NCI-H82 (cell line): ENCODE measurements at regions not wholly inside any gene's neighbourhood (a gene's known extent, or its start where the extent isn't known, plus 50 kb on each side); places are given as distances from the start of the nearest gene placed in this dataset.
"Not testable (repeated sequence)": the region's sequence is repeated elsewhere in the genome, so short reads cannot be mapped to it uniquely, and the experiment has no call there.

Experiments used
- DNase-seq: peaks from one replicate; lab custom pipeline; 2025; lab: John Stamatoyannopoulos, UW

DNA sequence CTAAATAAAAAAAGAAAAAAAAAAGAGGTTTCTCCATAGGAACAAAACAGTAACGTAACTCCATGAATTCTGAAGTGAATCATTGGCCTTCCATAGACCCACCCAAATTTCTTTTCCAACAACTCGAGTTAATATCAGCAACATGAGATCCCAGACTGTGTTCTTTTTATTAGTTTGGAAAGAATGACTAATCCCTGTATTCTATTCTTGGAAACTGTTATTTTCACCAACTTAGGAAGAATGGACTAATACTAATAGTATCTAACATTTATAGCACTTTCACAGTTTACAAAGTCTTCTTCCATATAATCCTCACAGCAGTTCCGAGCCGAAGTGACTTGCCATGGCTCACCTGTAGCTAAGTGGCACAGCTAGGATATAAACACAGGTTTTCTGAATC, 72.7 kb upstream of the SLC4A7 start:
- DNase-seq: no peak

DNA sequence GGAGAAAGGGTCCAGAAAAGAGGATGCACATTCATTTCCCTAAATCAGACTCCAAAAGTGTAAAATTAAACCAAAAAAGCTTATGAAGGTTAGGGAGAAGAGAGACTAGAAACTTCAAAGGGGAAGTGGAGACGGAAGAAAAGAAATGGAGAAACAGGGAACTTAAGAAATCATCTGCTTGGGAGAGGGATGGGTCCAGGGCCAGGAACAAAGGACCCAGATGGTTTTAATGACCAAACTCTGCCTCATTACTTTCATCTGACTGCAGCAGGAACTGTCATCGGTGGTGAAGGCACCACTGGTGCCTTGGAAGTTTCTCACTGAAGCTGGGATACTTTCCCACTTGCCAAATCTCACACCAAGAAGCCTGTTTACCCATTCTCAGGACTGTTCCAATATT, 70.5 kb upstream of the SLC4A7 start:
- no peak for DNase-seq

DNA sequence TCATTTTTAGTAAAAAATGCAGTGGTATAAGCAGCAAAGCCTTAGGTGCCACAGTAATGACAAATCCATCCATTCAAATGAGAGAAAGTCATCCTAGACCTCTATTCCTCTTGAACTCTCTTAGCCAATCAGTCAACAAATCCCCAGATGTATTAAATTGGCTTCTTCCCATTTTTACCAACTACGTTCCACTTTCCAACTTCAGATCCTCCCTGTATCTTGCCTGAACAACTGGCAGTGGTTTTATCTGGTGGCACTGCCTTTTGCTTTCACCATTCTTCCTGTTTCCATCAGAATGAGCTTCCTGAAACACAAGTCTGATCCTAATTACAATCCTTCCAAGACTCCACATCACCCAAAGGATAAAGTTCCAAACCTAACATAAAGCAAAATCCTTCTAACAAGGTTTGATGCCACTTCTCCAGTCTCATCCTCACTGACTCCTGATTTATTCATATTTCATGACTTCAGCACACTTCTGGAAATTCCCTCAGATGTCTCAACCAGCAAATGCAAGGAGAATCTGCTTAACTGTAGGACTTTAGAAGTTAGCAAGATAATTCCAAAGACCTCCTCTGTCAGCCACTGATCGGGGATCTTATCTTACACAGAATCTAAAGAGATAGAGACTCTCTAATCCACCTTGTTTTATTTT, 69.8 kb upstream of the SLC4A7 start:
- DNase-seq: no peak

DNA sequence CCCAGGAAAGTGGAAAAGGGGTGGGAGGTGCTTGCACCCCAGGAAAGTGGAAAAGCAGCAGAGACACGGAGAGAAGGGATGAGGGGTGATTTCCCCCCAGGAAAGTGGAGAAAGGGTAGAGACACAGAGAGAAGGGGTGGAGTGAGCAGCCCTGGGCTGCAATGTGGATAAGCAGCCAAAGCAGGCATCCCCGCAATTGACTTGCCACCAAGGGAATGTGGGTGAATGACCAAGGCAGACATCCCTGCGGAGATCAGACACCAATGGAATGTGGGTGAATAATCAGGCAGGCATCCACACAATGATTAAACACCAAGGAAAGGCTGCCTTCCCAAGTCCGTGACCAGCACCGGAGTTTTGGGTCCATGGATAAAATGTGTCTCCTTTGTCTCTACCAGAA, 68.5 kb upstream of the SLC4A7 start:
- not testable (repeated sequence) for DNase-seq

DNA sequence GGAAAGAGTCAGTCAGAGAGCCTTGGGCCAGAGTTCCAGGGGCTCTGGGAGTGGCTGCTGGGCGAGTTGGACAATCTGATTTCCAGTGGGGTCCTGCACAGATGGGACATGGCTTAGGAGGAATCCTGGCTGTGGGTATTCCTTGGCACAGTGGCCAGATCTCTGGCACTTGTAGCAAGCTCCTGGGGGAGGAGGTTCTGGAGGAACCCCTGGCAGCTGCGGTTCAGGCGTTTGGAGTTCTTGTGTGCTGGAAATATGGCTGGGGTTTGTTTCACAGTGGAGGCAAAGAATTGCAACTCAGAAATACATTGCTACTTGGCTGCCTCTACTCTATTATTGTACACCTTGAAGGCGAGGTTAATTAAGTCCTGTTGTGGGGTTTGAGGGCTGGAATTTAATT, 67.2 kb upstream of the SLC4A7 start:
- DNase-seq: not testable (repeated sequence)

DNA sequence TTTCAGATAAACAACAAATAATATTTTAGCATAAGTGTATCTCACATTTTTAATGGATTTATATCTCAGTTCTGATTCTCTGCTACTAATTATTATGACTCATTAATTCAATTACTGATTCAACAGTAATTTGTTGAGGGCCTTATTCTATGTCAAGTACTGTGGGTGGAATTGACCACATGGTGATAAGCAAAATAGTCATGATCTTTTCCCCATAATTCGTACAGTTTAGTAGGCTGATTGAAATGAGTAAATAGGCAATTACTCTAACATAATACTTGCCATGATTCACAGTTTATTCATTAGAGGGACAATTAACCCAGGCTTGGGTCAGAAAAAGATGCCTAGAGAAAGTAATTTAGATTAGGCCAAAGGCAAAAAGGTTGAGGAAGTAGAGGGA, 60.9 kb upstream of the SLC4A7 start:
- no peak for DNase-seq

DNA sequence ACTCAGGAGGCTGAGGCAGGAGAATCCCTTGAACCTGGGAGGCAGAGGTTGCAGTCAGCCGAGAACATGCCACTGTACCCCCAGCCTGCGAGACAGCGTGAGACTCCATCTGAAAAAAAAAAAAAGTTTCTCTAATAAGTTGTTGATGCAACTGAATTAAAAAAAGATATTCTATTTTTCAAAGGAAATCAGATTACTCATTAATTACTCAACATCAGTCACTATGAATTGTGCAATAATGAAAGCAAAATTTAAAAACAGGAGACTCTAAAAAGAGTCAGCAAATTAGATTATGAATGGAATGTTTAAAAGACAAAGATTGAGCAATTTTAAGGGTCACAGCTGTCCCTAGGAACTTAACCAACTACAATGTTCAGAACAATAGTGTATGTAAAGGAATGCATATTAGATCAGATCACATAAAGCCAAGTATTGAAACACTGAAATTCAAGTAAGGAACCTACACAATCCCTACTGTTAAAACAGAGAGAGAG, 60.2 kb upstream of the SLC4A7 start:
- no peak for DNase-seq

DNA sequence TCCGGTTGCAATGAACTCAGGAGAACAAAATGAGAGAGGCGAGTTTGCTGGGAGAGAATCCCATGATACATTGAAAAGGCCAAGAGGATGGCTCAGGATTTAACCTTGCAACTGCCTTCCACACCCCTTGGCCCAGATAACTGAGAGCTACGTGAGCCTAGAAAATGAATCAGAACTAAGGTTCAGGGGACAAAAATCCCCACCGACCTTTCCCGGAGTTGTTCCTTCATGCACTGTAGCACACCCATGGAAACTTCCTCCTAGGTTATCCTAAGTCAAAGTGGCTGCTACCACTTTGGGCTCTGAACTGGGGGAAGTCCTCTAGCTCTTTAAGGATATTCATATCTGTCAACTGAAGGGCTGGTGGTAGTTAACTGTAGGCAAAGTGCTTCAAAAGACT, 58.3 kb upstream of the SLC4A7 start:
- DNase-seq: no peak

DNA sequence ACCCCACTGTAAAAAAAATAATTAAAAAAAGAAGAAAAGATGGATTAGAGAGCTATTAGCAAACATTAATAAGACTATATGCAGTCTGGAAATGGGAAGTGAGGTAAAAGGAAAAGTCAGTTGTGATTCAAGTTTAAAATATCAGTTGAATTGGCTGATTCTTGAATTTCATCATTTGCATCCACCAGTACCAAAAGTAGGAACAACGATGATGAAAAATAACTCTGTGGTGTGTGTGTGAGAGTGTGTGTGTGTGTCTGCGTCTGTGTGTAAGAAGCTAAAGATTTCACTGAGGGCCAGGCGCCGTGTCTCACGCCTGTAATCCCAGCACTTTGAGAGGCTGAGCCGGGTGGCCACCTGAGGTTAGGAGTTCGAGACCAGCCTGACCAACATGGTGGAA, 56.0 kb upstream of the SLC4A7 start:
- no peak for DNase-seq

DNA sequence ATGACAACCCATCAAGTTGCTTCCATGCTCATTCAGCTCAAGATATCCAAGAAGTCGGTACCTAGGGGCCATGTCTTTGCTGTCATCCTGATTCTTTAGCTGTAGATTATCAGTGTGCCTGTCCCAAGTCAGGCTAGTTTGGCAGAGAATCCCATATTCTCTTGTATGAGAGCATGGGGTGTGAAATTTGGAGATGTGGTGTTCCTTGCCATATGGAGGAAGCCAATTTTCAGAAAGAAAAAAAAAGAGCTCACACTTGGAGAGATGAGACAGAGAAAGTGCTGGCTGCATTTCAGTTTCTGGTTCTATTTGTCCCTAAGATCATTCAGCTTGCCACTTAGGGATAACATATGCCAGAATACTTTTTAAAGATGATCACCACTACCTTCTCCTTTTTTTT, 52.3 kb upstream of the SLC4A7 start:
- no peak for DNase-seq

DNA sequence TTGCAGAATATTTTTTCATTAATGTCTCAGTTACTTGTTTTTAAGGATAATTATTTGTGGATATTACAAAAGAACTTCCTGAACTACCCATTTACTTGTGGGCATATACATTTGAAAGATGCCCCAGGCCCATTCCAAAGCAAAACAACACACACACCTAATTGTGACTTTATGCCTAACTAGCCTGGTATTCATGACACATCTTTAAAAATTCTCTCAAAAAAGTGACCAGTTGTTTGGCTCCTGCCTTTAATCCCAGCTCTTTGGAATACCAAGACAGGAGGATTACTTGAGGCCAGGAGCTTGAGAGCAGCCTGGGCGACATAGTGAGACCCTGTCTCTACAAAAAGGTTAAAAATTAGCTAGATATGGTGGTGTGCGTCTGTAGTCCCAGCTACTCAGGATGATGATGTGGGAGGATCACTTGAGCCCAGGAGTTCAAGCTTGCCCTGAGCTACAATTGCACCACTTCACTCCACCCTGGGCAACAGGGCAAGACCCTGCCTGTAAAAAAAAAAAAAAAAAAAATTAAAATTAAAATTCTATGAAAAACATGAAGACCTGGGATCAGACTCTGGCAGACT, 51.7 kb upstream of the SLC4A7 start:
- no peak for DNase-seq

DNA sequence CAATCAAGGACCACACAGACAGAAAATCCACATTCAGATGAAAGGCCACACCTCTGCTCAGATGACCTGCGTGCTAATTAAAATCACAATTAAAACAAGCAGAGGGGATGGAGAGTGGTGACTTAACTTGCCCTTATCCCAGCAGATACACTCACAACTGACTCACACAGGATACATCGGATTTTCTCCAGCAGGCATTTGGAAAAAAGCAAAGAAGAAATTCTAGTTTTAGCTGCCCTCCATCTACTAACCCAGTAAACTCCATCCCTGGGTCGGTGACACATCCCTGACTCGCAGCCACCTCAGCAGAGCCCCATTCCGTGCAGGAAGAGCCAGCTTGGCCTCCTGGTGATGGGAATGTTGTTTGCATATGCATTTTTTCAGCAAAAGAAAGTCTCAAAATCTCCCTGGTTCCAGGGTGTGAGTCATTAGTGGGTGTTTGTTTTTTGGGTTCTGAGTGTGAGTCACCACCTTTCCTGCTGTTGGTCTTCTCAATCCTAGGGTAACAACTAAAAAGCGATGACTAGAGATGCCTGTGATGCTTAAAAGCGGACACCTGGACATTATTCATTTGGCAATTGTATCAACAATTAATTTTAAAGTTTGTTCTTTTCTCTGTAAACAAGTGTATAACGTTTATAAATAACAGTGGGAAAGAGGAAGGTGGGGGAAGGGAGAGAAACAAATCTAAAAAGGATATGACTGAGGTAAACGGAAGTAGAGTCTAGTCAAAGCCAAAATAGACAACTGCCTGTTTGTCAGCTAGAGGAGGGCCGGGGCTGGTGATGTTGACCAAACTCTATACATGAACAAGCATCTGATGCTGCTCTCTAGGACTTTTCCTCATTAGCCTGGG, 49.8 kb upstream of the SLC4A7 start:
- DNase-seq: no peak
